ENCODE measurements at regions not wholly inside any gene's neighbourhood (a gene's known extent, or its start where the extent isn't known, plus 50 kb on each side); places are given as distances from the start of the nearest gene placed in this dataset.

DNA sequence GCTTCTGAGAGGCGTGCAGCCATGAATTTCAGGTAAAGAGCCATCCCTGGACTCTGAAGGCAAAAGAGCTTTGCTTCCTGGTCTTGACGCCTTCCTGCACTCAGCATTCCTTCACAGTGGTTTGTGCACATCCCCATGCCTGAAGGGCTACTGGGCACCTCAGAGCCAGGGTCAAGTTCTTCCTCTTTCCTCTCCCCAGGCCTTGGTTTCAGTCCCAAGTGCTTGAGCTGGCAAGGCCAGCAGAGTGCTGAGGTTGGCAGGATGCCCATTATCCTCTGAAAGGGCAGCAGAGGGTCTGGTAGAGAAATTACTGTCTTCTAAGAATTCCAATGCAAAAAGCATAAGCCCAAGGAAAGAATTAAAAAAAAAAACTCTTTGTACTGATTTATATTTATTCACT lies 1064.9 kb downstream of the TTLL7 start:
- no TSS peak for BruUV-seq (replicated peaks)
- H3K4me3 ChIP-seq, result no peak overlapping the region
- ATAC-seq, result no peak
- FAIRE-seq, result no peak
- CTCF ChIA-PET, result no interaction called here
- RAD21 ChIA-PET (ENCODE audit: unreplicated experiment), result no interaction called here
- SMC1A ChIA-PET (ENCODE audit: uncharacterized antibody, unreplicated experiment), result no interaction called here
- no peaks in the 10 kb centered on the region for H3K9me3 ChIP-seq (replicated peaks; ENCODE audit: control insufficient read depth, insufficient read depth, low read length)
- DNase-seq (ENCODE audit: low read depth, low spot score), result no peak
- no peaks in the 10 kb centered on the region for H3K36me3 ChIP-seq (ENCODE audit: control insufficient read depth in 2 of 2, insufficient read depth in 2 of 2, low read length in 1 of 2)
- H3K79me2 ChIP-seq (ENCODE audit: control insufficient read depth, insufficient read depth, low read length), result no peaks in the 10 kb centered on the region
- 7% methylated on average over 2 of the region's 2 CpGs for WGBS (ENCODE audit: insufficient coverage, insufficient replicate concordance, low lambda C conversion rate, missing lambda C conversion rate)
- no peaks in the 10 kb centered on the region for H3K4me1 ChIP-seq (ENCODE audit: control insufficient read depth, insufficient read depth, low read length)
- H3K27me3 ChIP-seq (replicated peaks in 1 of 2; ENCODE audit: control insufficient read depth in 2 of 2, insufficient read depth in 2 of 2, low read length in 1 of 2), result no peaks in the 10 kb centered on the region
- H2AFZ ChIP-seq (ENCODE audit: control insufficient read depth, low read depth, low read length), result no peak overlapping the region
- intact Hi-C loops (cut with micrococcal nuclease; ENCODE audit: unreplicated experiment) (no loop called here), in situ Hi-C loops (cut with MboI) (no loop called here)
- H3K27ac ChIP-seq (ENCODE audit: control insufficient read depth, insufficient read depth), result no peak overlapping the region
- POLR2A ChIA-PET, result no interaction called here
- no peaks in the 10 kb centered on the region for H4K20me1 ChIP-seq (ENCODE audit: control insufficient read depth, insufficient read depth)
- no peak overlapping the region for H3K4me2 ChIP-seq (ENCODE audit: control insufficient read depth, insufficient read depth)
- no peak for TF ChIP-seq JUNB (IDR thresholded peaks at IDR 0.05)
- TF ChIP-seq SMC3 (IDR thresholded peaks at IDR 0.05; ENCODE audit: borderline replicate concordance, low read length), result no peak
- TF ChIP-seq, protein P1, sequence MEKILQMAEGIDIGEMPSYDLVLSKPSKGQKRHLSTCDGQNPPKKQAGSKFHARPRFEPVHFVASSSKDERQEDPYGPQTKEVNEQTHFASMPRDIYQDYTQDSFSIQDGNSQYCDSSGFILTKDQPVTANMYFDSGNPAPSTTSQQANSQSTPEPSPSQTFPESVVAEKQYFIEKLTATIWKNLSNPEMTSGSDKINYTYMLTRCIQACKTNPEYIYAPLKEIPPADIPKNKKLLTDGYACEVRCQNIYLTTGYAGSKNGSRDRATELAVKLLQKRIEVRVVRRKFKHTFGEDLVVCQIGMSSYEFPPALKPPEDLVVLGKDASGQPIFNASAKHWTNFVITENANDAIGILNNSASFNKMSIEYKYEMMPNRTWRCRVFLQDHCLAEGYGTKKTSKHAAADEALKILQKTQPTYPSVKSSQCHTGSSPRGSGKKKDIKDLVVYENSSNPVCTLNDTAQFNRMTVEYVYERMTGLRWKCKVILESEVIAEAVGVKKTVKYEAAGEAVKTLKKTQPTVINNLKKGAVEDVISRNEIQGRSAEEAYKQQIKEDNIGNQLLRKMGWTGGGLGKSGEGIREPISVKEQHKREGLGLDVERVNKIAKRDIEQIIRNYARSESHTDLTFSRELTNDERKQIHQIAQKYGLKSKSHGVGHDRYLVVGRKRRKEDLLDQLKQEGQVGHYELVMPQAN (conservative IDR thresholded peaks at IDR 0.05), result no peak
- no peak for TF ChIP-seq BCL11A (IDR thresholded peaks at IDR 0.05; ENCODE audit: low read depth, low read length)
- H3K9ac ChIP-seq (ENCODE audit: control insufficient read depth, insufficient read depth, low read length), result no peak overlapping the region

DNA sequence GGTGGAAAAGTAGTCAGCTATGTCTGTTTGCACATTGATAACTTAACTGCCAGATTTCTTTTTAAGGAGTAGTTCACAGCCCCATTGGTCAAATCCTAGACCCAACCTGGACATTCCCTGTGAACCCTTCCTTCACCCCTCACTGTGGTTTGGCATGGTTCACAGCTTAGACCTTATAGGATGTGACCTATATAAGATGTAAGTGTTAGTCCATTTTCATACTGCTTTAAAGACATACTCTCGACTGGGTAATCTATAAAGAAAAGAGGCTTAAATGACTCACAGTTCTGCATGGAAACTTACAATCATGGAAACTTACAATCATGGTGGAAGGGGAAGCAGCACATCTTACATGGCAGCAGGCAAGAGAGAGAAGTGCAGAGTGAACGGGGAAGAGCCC lies 1066.2 kb downstream of the TTLL7 start:
- Histone ChIP-seq H3K4me3 (no peak overlapping the region), H4K20me1 (ENCODE audit: control insufficient read depth, insufficient read depth) (no peaks in the 10 kb centered on the region), H3K36me3 (ENCODE audit: control insufficient read depth in 2 of 2, insufficient read depth in 2 of 2, low read length in 1 of 2) (no peaks in the 10 kb centered on the region), H3K4me2 (ENCODE audit: control insufficient read depth, insufficient read depth) (no peak overlapping the region), H3K27me3 (replicated peaks in 1 of 2; ENCODE audit: control insufficient read depth in 2 of 2, insufficient read depth in 2 of 2, low read length in 1 of 2) (no peaks in the 10 kb centered on the region), H3K79me2 (ENCODE audit: control insufficient read depth, insufficient read depth, low read length) (no peaks in the 10 kb centered on the region), H2AFZ (ENCODE audit: control insufficient read depth, low read depth, low read length) (no peak overlapping the region), H3K4me1 (ENCODE audit: control insufficient read depth, insufficient read depth, low read length) (no peaks in the 10 kb centered on the region), H3K9ac (ENCODE audit: control insufficient read depth, insufficient read depth, low read length) (no peak overlapping the region), H3K27ac (ENCODE audit: control insufficient read depth, insufficient read depth) (no peak overlapping the region), H3K9me3 (replicated peaks; ENCODE audit: control insufficient read depth, insufficient read depth, low read length) (no peaks in the 10 kb centered on the region)
- FAIRE-seq (no peak), DNase-seq (ENCODE audit: low read depth, low spot score) (no peak), ATAC-seq (no peak)
- ChIA-PET CTCF (no interaction called here), RAD21 (ENCODE audit: unreplicated experiment) (no interaction called here), SMC1A (ENCODE audit: uncharacterized antibody, unreplicated experiment) (no interaction called here), POLR2A (no interaction called here)
- in situ Hi-C loops (cut with MboI), result no loop called here
- no TSS peak for BruUV-seq (replicated peaks)
- intact Hi-C loops (cut with micrococcal nuclease; ENCODE audit: unreplicated experiment), result no loop called here
- 11% methylated on average over 2 of the region's 2 CpGs for WGBS (ENCODE audit: insufficient coverage, insufficient replicate concordance, low lambda C conversion rate, missing lambda C conversion rate)
- TF ChIP-seq, protein P2, sequence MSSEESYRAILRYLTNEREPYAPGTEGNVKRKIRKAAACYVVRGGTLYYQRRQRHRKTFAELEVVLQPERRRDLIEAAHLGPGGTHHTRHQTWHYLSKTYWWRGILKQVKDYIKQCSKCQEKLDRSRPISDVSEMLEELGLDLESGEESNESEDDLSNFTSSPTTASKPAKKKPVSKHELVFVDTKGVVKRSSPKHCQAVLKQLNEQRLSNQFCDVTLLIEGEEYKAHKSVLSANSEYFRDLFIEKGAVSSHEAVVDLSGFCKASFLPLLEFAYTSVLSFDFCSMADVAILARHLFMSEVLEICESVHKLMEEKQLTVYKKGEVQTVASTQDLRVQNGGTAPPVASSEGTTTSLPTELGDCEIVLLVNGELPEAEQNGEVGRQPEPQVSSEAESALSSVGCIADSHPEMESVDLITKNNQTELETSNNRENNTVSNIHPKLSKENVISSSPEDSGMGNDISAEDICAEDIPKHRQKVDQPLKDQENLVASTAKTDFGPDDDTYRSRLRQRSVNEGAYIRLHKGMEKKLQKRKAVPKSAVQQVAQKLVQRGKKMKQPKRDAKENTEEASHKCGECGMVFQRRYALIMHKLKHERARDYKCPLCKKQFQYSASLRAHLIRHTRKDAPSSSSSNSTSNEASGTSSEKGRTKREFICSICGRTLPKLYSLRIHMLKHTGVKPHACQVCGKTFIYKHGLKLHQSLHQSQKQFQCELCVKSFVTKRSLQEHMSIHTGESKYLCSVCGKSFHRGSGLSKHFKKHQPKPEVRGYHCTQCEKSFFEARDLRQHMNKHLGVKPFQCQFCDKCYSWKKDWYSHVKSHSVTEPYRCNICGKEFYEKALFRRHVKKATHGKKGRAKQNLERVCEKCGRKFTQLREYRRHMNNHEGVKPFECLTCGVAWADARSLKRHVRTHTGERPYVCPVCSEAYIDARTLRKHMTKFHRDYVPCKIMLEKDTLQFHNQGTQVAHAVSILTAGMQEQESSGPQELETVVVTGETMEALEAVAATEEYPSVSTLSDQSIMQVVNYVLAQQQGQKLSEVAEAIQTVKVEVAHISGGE (CRISPR knock-in tag; IDR thresholded peaks at IDR 0.05), result no peak
- no peak for TF ChIP-seq RCOR1 (conservative IDR thresholded peaks at IDR 0.05; ENCODE audit: low read depth, low read length)
- TF ChIP-seq STAT1 (conservative IDR thresholded peaks at IDR 0.05), result no peak
- TF ChIP-seq, protein P3, sequence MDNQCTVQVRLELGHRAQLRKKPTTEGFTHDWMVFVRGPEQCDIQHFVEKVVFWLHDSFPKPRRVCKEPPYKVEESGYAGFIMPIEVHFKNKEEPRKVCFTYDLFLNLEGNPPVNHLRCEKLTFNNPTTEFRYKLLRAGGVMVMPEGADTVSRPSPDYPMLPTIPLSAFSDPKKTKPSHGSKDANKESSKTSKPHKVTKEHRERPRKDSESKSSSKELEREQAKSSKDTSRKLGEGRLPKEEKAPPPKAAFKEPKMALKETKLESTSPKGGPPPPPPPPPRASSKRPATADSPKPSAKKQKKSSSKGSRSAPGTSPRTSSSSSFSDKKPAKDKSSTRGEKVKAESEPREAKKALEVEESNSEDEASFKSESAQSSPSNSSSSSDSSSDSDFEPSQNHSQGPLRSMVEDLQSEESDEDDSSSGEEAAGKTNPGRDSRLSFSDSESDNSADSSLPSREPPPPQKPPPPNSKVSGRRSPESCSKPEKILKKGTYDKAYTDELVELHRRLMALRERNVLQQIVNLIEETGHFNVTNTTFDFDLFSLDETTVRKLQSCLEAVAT (IDR thresholded peaks at IDR 0.05), result no peak
- TF ChIP-seq RBBP5 (conservative IDR thresholded peaks at IDR 0.05), result no peak
- no peak for TF ChIP-seq SPI1 (IDR thresholded peaks at IDR 0.05; ENCODE audit: borderline replicate concordance, insufficient read depth, low read depth, low read length)
- no peak for TF ChIP-seq TBL1XR1 (IDR thresholded peaks at IDR 0.05; ENCODE audit: low read depth, low read length)
- TF ChIP-seq CHD2 (IDR thresholded peaks at IDR 0.05; ENCODE audit: borderline replicate concordance, low read depth, low read length), result no peak
- no peak for TF ChIP-seq KAT2A (conservative IDR thresholded peaks at IDR 0.05; ENCODE audit: control insufficient read depth, low read depth, low read length)
- TF ChIP-seq NR2C1 (IDR thresholded peaks at IDR 0.05), result no peak
